GM10266 (cell line): ENCODE measurements at regions not wholly inside any gene's neighbourhood (a gene's known extent, or its start where the extent isn't known, plus 50 kb on each side); places are given as distances from the start of the nearest gene placed in this dataset.

Experiments
- DNase-seq: peaks from one replicate; pipeline ENCODE4 v3.0.0; 2012; ENCODE audit errors: extremely low spot score
- TF ChIP-seq, protein P1 (sequence below): IDR thresholded peaks from 2 replicates; pipeline ENCODE4 v1.5.1; 2012; ENCODE audit warnings: mild to moderate bottlenecking, low read depth; ENCODE audit not compliant: control insufficient read depth, insufficient read depth; ENCODE audit errors: missing control alignments

DNA sequence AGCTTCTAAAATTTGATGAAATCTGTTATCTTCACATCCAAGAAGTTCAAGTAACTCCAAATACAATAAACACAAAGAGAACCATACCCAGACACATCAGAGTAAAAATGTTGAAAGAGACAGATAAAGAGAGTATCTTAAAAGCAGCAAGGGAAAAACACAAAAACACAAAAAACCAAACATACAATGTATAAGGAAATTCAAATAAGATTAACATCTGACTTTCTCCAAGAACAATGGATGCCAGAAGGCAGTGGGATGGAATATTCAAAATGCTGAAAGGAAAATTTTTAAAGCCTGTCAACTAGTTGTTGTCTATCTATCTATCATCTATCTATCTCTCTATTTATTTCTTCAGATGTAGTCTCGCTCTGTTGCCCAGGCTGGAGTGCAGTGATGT, 72.4 kb upstream of the MKLN1 start:
- DNase-seq, result no peak
- TF ChIP-seq, protein P1, sequence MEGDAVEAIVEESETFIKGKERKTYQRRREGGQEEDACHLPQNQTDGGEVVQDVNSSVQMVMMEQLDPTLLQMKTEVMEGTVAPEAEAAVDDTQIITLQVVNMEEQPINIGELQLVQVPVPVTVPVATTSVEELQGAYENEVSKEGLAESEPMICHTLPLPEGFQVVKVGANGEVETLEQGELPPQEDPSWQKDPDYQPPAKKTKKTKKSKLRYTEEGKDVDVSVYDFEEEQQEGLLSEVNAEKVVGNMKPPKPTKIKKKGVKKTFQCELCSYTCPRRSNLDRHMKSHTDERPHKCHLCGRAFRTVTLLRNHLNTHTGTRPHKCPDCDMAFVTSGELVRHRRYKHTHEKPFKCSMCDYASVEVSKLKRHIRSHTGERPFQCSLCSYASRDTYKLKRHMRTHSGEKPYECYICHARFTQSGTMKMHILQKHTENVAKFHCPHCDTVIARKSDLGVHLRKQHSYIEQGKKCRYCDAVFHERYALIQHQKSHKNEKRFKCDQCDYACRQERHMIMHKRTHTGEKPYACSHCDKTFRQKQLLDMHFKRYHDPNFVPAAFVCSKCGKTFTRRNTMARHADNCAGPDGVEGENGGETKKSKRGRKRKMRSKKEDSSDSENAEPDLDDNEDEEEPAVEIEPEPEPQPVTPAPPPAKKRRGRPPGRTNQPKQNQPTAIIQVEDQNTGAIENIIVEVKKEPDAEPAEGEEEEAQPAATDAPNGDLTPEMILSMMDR, result no peak

DNA sequence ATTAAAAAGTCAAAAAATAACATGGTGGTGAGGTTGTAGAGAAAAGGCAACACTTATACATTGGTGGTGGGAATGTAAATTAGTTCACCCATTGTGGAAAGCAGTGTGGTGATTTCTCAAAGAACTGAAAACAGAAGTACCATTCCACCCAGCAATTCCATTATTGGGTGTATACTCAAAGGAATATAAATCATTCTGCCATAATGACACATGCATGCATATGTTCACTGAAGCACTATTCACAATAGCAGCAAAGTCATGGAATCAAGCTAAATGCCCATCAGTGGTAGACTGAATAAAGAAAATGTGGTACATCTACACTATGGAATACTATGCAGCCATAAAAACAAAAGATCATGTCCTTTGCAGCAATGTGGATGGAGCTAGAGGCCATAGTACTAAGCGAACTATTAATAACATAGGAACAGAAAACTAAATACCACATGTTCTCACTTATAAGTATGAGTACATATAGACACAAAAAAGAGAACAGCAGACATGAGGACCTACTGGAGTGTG, 66.1 kb upstream of the MKLN1 start:
- no peak for DNase-seq
- TF ChIP-seq, protein P1, result no peak

DNA sequence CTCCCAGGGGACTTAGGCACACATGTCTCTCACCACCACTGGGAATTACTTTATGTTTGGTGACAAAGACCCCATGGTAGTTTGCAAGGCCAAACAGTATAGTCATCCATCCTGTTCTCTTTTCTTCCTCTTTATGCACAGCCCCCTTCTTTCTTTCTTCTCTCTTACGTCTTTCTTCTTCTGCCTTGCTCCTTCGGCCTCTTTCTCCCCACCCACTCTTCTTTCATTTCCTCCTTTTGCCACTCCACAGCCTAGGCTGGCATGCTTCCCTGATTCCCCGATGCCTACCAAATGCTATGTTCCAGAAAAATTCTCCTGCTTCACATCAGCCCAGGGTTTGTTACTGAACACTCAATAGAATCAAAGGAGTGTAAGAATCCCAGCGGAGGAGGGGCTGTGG, 62.4 kb upstream of the MKLN1 start:
- TF ChIP-seq, protein P1, result no peak
- no peak for DNase-seq

DNA sequence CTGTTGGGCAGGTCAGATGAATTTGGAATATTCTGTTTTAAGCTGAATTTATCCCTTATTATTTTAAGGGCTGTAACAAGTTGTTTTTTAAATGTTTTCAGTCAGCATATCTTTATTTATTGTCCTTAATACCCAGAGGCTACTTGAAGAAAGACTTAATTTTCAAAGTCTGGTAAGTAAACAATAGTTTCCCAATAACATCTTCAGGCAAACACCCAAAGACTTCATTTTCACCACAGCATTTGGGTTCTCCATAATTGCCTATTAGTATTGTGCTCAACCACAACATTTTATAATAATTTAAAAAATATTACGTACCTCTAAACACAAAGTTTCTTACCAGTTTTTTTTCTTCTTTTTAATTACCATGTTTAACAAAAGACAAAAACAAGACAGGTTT, 60.0 kb upstream of the MKLN1 start:
- DNase-seq, result no peak
- TF ChIP-seq, protein P1, result no peak

DNA sequence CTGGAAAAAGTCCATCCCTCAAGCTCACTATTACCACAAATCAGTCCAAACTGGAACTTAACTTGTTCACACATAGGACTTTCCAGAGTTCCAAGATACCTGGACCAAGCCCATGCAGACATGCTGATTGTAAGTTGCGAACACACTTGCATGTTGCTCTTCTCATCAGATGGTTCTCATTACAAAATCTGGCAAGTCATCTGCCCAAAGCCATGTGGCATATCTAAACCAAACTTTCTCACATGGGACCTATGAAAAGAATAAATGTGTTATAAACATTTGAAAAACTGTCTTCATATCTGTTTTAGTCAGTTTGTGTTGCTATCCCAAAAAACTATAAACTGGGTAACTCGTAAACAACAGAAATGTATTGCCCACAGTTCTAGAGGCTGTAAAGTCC, 58.8 kb upstream of the MKLN1 start:
- TF ChIP-seq, protein P1, result no peak

DNA sequence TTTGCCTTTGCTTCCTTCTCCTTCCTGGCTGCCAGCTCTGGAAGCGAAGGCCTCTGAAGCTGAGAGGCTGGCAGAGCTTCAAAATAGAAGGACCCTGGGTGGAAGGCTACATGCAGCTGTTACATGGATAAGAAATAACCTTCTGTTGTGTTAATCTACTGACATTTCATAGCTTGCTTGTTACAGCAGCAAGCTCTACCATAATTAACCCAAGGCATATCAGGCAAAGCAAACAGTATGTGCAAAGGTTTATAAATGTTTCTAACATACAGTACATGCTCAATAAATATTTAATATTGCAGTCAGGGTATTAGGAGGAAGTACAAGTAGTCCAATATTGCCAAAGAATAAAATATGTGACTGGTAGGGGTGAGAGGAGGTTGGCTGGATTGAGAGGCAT, 55.6 kb upstream of the MKLN1 start:
- no peak for DNase-seq
- TF ChIP-seq, protein P1, result no peak

More for the DNA sequence above, 58.8 kb upstream of the MKLN1 start:
- no peak for DNase-seq

DNA sequence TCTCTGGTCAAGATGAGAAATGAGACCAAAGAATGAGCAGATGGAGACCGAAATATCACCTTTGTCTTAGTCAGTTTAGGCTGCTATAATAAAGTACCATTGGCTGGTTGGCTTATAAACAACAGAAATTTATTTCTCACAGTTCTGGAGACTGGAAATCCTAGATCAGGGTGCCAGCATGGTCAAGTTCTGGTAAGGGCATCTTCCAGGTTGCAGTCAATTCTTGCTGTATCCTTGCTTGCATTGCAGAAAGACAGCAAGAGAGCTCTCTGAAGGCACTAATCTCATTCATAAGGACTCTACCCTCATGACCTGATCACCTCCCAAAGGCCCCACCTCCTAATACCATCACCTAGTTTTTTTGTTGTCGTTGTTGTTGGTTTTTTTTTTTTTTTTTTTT, 52.7 kb upstream of the MKLN1 start:
- TF ChIP-seq, protein P1, result no peak
- DNase-seq, result no peak
